Pancreas (tissue), 10 donors: ENCODE measurements at regions not wholly inside any gene's neighbourhood (a gene's known extent, or its start where the extent isn't known, plus 50 kb on each side); places are given as distances from the start of the nearest gene placed in this dataset.

Source experiments
- ATAC-seq, 4 donors: fragments of 200-7000 bp; cut with Tn5 transposase; one replicate each; pipeline versions ENCODE4 v1.8.0 to v1.9.1; 2020; ENCODE audit warnings: mild to moderate bottlenecking in 4 of 4, moderate library complexity in 4 of 4
- DNase-seq, 6 donors: peaks; one replicate each; pipeline ENCODE4 v3.0.0-alpha.2; 2020
- FAIRE-seq: peaks from 2 replicates; lab custom pipeline; 2012; peaks lifted over from hg19 to GRCh38; lab: Jason Lieb, UNC
- H3K27ac ChIP-seq, 4 donors: fragments of 200-600 bp; sonication (generic); 1 replicate in 3 of 4; 2 replicates in 1 of 4; pipeline versions ENCODE4 v1.5.0 to v1.8.0; 2020
- H3K27me3 ChIP-seq, 4 donors: fragments of 200-600 bp; one replicate each; pipeline ENCODE4 v1.8.0; 2021
- H3K36me3 ChIP-seq, 3 donors: fragments of 200-600 bp; sonication (generic) in 1 of 3; one replicate each; pipeline versions ENCODE4 v1.5.0 to v1.8.0; 2020 to 2021
- H3K4me1 ChIP-seq, 3 donors: fragments of 200-600 bp; one replicate each; pipeline ENCODE4 v1.8.0; 2021
- H3K4me3 ChIP-seq, 4 donors: fragments of 200-600 bp; sonication (generic) in 2 of 4; one replicate each; pipeline versions ENCODE4 v1.5.0 to v1.8.0; 2020 to 2021
- H3K9me3 ChIP-seq, 4 donors: fragments of 200-600 bp; one replicate each; pipeline ENCODE4 v1.8.0; 2021
- CTCF ChIP-seq, 4 donors: fragments of 200-600 bp; sonication (generic) in 3 of 4; IDR thresholded peaks; one replicate each; pipeline versions ENCODE4 v1.5.0 to v1.8.0; 2021; ENCODE audit warnings: antibody characterized with exemption in 4 of 4
- WGBS, 2 donors: extraction: QIAGEN DNeasy Blood & Tissue Kit; methylation state at CpG; one replicate each; pipeline ENCODE4 v1.1.7; 2013; 5-methylcytosine and 5-hydroxymethylcytosine counted together
- intact Hi-C, 3 donors: fragments of 100-400 bp; cut with DNase I; formaldehyde crosslinking; loops; one replicate each; pipeline versions ENCODE4 v1.11.1 to v1.14.2; 2022
- donor health status: healthy with polysubstance abuse.
- donor health status: DM: no; HTN: no; CAD: no; lungs with moderate emphysema.
- donor health status: DM: no; HTN: no; CAD: no.
- donor health status: control.
- donor health status: control.
- donor health status: Bipolar disorder and iron deficiency.
- donor health status: DM: yes; HTN: yes; CAD: no.
- donor health status: DM: no; HTN: no; CAD: no.
- donor health status: DM: no; HTN: no; CAD: no.
- donor health status: DM: yes; HTN: yes; CAD: no.

- Histone ChIP-seq H3K4me1 (no peaks in the 10 kb centered on the region), H3K9me3 (no peaks in the 10 kb centered on the region), H3K36me3 (no peaks in the 10 kb centered on the region), H3K4me3 (no peak overlapping the region), H3K27ac (no peak overlapping the region), H3K27me3 (no peaks in the 10 kb centered on the region)
- intact Hi-C loops = no loop called here
- DNase-seq = no peak
- no peak for ATAC-seq
- WGBS, 2 donors = 52 to 71% methylated on average over 14 of the region's 14 CpGs
- FAIRE-seq = no peak
- no peak for TF ChIP-seq CTCF (IDR thresholded peaks at IDR 0.05)
Measured at GRCh38 chr22:48319321-48320047, 1508.2 kb downstream of the BRD1 start.

- Histone ChIP-seq H3K36me3 (no peaks in the 10 kb centered on the region), H3K27ac (no peak overlapping the region), H3K4me3 (no peak overlapping the region), H3K27me3 (no peaks in the 10 kb centered on the region), H3K9me3 (no peaks in the 10 kb centered on the region), H3K4me1 (no peaks in the 10 kb centered on the region)
- intact Hi-C loops = no loop called here
- FAIRE-seq (no peak), ATAC-seq (no peak), DNase-seq (no peak)
- TF ChIP-seq CTCF (IDR thresholded peaks at IDR 0.05) = no peak
- 44 to 64% methylated on average over 13 of the region's 13 CpGs for WGBS, 2 donors
Measured at GRCh38 chr22:48318575-48319320, 1508.9 kb downstream of the BRD1 start.

- no peaks in the 10 kb centered on the region for H3K36me3 ChIP-seq
- no peaks in the 10 kb centered on the region for H3K9me3 ChIP-seq
- no peaks in the 10 kb centered on the region for H3K27me3 ChIP-seq
- no peak overlapping the region for H3K27ac ChIP-seq
- FAIRE-seq (no peak), ATAC-seq (no peak), DNase-seq (no peak)
- 39 to 45% methylated on average over 6 of the region's 6 CpGs for WGBS, 2 donors
- no peak for TF ChIP-seq CTCF (IDR thresholded peaks at IDR 0.05)
- no peaks in the 10 kb centered on the region for H3K4me1 ChIP-seq
- H3K4me3 ChIP-seq = no peak overlapping the region
- intact Hi-C loops = no loop called here
Measured at GRCh38 chr22:48318173-48318572, 1509.5 kb downstream of the BRD1 start.

- no peak for ATAC-seq
- H3K4me1 ChIP-seq = no peaks in the 10 kb centered on the region
- WGBS, 2 donors = 56 to 68% methylated on average over 18 to 19 of the region's 19 CpGs
- no peak for DNase-seq
- no peaks in the 10 kb centered on the region for H3K36me3 ChIP-seq
- no peaks in the 10 kb centered on the region for H3K9me3 ChIP-seq
- FAIRE-seq = no peak
- H3K4me3 ChIP-seq = no peak overlapping the region
- intact Hi-C loops = no loop called here
- H3K27ac ChIP-seq = no peak overlapping the region
- no peaks in the 10 kb centered on the region for H3K27me3 ChIP-seq
- TF ChIP-seq CTCF (IDR thresholded peaks at IDR 0.05) = no peak
Measured at GRCh38 chr22:48316257-48317250, 1511.1 kb downstream of the BRD1 start.
